Omental fat pad (tissue), 3 donors: ENCODE measurements at regions not wholly inside any gene's neighbourhood (a gene's known extent, or its start where the extent isn't known, plus 50 kb on each side); places are given as distances from the start of the nearest gene placed in this dataset.

Experiments
- ATAC-seq: fragments of 150-250 bp; one replicate; pipeline ENCODE4 v1.9.1; 2016; ENCODE audit warnings: mild to moderate bottlenecking, moderate library complexity; ENCODE audit not compliant: low FRiP score
- DNase-seq: peaks from one replicate; pipeline ENCODE4 v3.0.0-alpha.2; 2019; ENCODE audit warnings: low spot score
- TF ChIP-seq, protein P1 (sequence below), 3 donors: fragments of 450-650 bp; IDR thresholded peaks; one replicate each; pipeline ENCODE4 v1.5.1; 2016 to 2017; ENCODE audit warnings: antibody characterized with exemption in 3 of 3, mild to moderate bottlenecking in 3 of 3, moderate library complexity in 2 of 3

- ATAC-seq, result no peak
- TF ChIP-seq, protein P1, sequence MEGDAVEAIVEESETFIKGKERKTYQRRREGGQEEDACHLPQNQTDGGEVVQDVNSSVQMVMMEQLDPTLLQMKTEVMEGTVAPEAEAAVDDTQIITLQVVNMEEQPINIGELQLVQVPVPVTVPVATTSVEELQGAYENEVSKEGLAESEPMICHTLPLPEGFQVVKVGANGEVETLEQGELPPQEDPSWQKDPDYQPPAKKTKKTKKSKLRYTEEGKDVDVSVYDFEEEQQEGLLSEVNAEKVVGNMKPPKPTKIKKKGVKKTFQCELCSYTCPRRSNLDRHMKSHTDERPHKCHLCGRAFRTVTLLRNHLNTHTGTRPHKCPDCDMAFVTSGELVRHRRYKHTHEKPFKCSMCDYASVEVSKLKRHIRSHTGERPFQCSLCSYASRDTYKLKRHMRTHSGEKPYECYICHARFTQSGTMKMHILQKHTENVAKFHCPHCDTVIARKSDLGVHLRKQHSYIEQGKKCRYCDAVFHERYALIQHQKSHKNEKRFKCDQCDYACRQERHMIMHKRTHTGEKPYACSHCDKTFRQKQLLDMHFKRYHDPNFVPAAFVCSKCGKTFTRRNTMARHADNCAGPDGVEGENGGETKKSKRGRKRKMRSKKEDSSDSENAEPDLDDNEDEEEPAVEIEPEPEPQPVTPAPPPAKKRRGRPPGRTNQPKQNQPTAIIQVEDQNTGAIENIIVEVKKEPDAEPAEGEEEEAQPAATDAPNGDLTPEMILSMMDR (IDR thresholded peaks at IDR 0.05), result no peak
- no peak for DNase-seq
Measured at GRCh38 chr6:10151144-10151915, 263.5 kb downstream of the TFAP2A start.

GRCh38 chr6:10149603-10150002 lies 265.3 kb downstream of the TFAP2A start:
- ATAC-seq, result no peak
- TF ChIP-seq, protein P1 (IDR thresholded peaks at IDR 0.05), result no peak

DNA sequence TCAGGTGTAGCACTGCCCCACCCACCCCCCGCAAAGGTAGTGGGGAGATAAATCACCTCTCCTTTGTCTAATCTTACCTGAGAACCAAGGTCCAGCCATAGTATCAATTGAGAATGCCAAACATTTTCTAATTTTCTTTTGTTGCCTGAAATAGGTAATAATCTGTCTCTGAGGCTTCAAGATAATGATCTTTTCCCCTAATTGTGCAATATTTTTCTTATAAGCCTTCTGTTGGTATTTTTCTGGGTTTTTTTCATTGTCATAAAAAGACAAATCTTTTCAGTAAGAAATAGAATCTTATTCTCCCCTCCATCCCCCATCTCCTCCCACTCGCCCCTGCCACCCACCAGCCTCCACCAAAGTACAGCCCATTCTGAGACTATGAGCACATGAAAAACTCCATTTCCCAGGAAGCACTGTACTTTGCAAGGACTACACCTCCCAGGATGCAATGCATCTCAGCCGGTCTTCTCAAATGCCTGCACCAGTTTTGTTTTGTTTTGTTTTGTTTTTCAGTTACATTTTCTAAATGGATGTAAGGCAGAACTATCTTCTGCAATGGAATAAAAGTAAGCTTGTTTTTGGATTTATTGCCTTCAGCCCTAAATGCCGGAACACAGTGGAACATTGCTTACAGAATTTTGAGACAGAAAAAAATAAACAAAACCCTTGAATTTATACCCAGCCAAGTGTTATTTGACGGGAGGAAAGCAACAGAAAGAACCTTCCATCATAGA lies 268.0 kb downstream of the TFAP2A start:
- ATAC-seq, result no peak
- DNase-seq, result no peak
- TF ChIP-seq, protein P1 (IDR thresholded peaks at IDR 0.05), result no peak

More at GRCh38 chr6:10149603-10150002, 265.3 kb downstream of the TFAP2A start:
- no peak for DNase-seq

- DNase-seq (no peak), ATAC-seq (no peak)
- TF ChIP-seq, protein P1 (IDR thresholded peaks at IDR 0.05), result no peak
Measured at GRCh38 chr6:10144772-10145171, 270.1 kb downstream of the TFAP2A start.

DNA sequence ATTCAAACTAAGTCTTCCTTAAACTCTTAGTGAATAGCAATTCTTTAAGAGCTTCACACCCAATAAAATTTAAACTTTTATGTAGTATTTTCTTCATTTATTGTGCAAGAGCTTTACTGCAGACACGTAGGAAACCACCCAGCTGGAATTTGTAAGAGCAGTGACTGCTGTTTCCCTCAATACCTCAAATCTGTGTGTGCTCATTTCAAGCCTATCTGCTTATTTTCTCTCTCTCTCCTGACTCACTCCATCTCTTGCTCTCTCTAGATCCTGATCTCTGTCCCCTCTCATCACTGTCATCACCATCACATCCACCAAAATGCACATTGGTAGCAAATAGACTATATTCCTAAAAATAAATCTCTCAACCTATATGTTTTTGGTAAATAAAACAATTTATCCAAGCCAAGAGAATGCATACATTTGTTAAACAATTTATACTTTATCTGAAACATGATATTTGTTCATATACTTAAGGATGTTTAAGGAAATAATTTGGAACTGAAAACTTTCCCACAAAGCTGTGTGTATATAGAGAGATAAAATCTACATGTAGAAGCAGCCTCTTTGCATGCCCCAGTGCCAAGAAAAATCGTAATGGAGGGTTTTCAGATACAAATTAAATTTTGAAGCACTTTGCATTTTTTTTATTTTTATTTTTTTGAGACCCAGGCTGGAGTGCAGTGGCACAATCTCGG lies 273.0 kb downstream of the TFAP2A start:
- TF ChIP-seq, protein P1 (IDR thresholded peaks at IDR 0.05), result no peak
- DNase-seq (no peak), ATAC-seq (no peak)

DNA sequence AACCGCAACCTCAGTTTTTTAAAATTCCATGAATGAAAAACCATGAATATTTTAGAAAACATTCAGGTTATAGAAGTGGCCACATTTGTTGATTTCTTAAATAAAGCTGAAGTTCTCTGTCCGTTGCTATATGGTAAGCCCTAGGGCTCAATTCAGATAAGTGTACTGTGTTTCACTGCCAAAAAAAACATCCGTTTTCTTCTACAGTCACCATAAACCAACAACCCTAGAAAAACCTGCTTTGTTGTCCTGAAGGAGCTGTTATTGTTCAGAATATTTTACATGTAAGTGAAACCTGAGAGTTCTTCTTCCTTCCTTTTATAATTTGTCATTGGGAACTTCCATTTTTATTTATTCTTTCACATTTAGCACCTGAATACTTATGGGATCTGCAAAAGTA lies 274.1 kb downstream of the TFAP2A start:
- TF ChIP-seq, protein P1 (IDR thresholded peaks at IDR 0.05), result no peak
- DNase-seq (no peak), ATAC-seq (no peak)
